K562 (cell line): ENCODE measurements at regions not wholly inside any gene's neighbourhood (a gene's known extent, or its start where the extent isn't known, plus 50 kb on each side); places are given as distances from the start of the nearest gene placed in this dataset.

ENCODE experiments used
- ATAC-seq: fragments of 200-7000 bp; cut with Tn5 transposase; 3 replicates; pipeline ENCODE4 v1.9.1; 2020; ENCODE audit warnings: moderate library complexity
- BruUV-seq: library from RNA; stranded (reverse); fragments of 400-500 nt; replicated peaks from 2 replicates; lab custom pipeline; 2021; lab: Mats Ljungman, UMichigan
- CTCF ChIA-PET: fragments of 300-600 bp; formaldehyde crosslinking; extraction: SDS; loops from one replicate; lab custom pipeline; 2021; ENCODE audit warnings: low intra/inter-chr PET ratio; lab: Yijun Ruan, JAX
- POLR2A ChIA-PET: fragments of 300-600, 350-650 bp; sonication (Branson Sonifier 250); formaldehyde crosslinking; extraction: SDS; loops from one replicate; lab custom pipeline; 2021; ENCODE audit warnings: antibody characterized with exemption, inconsistent platforms; lab: Yijun Ruan, JAX
- DNase-seq, 4 experiments: peaks; one replicate each; pipeline versions ENCODE4 v3.0.0 to v3.0.0-alpha.2; 2011 to 2018; ENCODE audit warnings: low spot score in 3 of 4, mixed read lengths in 3 of 4; ENCODE audit errors: extremely low read depth in 1 of 4
- FAIRE-seq: peaks from 2 replicates; lab custom pipeline; 2011; peaks lifted over from hg19 to GRCh38; lab: Jason Lieb, UNC
- H2AFZ ChIP-seq: 2 replicates; pipeline ENCODE4 v1.6.0; 2011; ENCODE audit warnings: low read depth, low read length, control low read depth, inconsistent platforms
- H3K27ac ChIP-seq: fragments of 200-600 bp; 3 replicates; pipeline ENCODE4 v1.8.0; 2011; ENCODE audit warnings: low read depth, mild to moderate bottlenecking, control low read depth, inconsistent platforms, low read length, moderate library complexity, mixed read lengths; ENCODE audit errors: extremely low read depth
- H3K27me3 ChIP-seq, 2 experiments: fragments of 300-600 bp in 1 of 2; 2 replicates in 1 of 2; 3 replicates in 1 of 2; pipeline versions ENCODE4 v1.6.0 to v1.8.0; 2011; ENCODE audit warnings: inconsistent platforms in 2 of 2, low read length in 2 of 2, mild to moderate bottlenecking in 1 of 2, mixed read lengths in 1 of 2, moderate library complexity in 1 of 2; ENCODE audit not compliant: control insufficient read depth in 2 of 2, insufficient read depth in 2 of 2
- H3K36me3 ChIP-seq: fragments of 300-600 bp; 3 replicates; pipeline ENCODE4 v1.8.0; 2011; ENCODE audit warnings: mild to moderate bottlenecking, low read length, inconsistent platforms; ENCODE audit not compliant: control insufficient read depth, insufficient read depth
- H3K4me1 ChIP-seq, 2 experiments: fragments of 200-600 bp in 1 of 2; replicated peaks in 1 of 2; 2 replicates in 1 of 2; 3 replicates in 1 of 2; pipeline versions ENCODE4 v1.5.1 to v1.8.0; 2011; ENCODE audit warnings: inconsistent platforms in 2 of 2, low read length in 2 of 2, mild to moderate bottlenecking in 1 of 2, mixed read lengths in 1 of 2, moderate library complexity in 1 of 2; ENCODE audit not compliant: control insufficient read depth in 2 of 2, insufficient read depth in 2 of 2
- H3K4me2 ChIP-seq: 2 replicates; pipeline ENCODE4 v1.6.1; 2011; ENCODE audit warnings: low read length, control low read depth, inconsistent platforms, mixed read lengths; ENCODE audit not compliant: insufficient read depth
- H3K4me3 ChIP-seq: fragments of 200-600 bp; sonication (generic), shearing (Covaris generic); 2 replicates; pipeline ENCODE4 v1.5.1; 2016; ENCODE audit warnings: control low read depth, inconsistent platforms
- H3K79me2 ChIP-seq: fragments of 200-600 bp; 3 replicates; pipeline ENCODE4 v1.8.0; 2011; ENCODE audit warnings: low read length, inconsistent platforms; ENCODE audit not compliant: control insufficient read depth, insufficient read depth
- H3K9ac ChIP-seq, 2 experiments: 2 replicates each; pipeline versions ENCODE4 v1.6.0 to v1.6.1; 2011; ENCODE audit warnings: low read depth in 2 of 2, low read length in 2 of 2, control low read depth in 1 of 2, inconsistent platforms in 1 of 2, mild to moderate bottlenecking in 1 of 2, mixed read lengths in 1 of 2; ENCODE audit not compliant: insufficient read depth in 1 of 2
- H3K9me1 ChIP-seq: one replicate; pipeline ENCODE4 v1.6.0; 2011; ENCODE audit warnings: inconsistent platforms, mild to moderate bottlenecking, low read length, moderate library complexity; ENCODE audit not compliant: control insufficient read depth, insufficient read depth
- H3K9me3 ChIP-seq: replicated peaks from 2 replicates; pipeline ENCODE4 v1.5.1; 2011; ENCODE audit warnings: low read depth, low read length, inconsistent platforms; ENCODE audit not compliant: control insufficient read depth, insufficient read depth
- H4K20me1 ChIP-seq: replicated peaks from 2 replicates; pipeline ENCODE4 v1.6.1; 2011; ENCODE audit warnings: low read length, inconsistent platforms, mixed read lengths; ENCODE audit not compliant: control insufficient read depth, insufficient read depth
- ARID3B ChIP-seq: fragments of 250-450 bp; sonication (Bioruptor Pico); IDR thresholded peaks from 2 replicates; pipeline ENCODE4 v1.4.0; 2020; ENCODE audit warnings: borderline replicate concordance
- BDP1 ChIP-seq: IDR thresholded peaks from 3 replicates; pipeline ENCODE4 v1.6.1; 2011; ENCODE audit not compliant: insufficient read length, insufficient read depth
- CBX2 ChIP-seq: fragments of 200-600 bp; sonication (generic); IDR thresholded peaks from one replicate; pipeline ENCODE4 v1.6.1; 2012; ENCODE audit warnings: mild to moderate bottlenecking, low read length, inconsistent platforms; ENCODE audit not compliant: insufficient read depth, poor library complexity, severe bottlenecking
- FOXM1 ChIP-seq, 2 experiments: fragments of 450-650 bp in 1 of 2; sonication (generic) in 1 of 2; formaldehyde crosslinking in 1 of 2; IDR thresholded peaks; 2 replicates each; pipeline versions ENCODE4 v1.6.1 to v1.9.0; 2017 to 2022; ENCODE audit warnings: low read depth in 2 of 2, mild to moderate bottlenecking in 2 of 2, missing genetic modification reagents in 1 of 2, moderate library complexity in 1 of 2
- HDAC3 ChIP-seq: fragments of 450-650 bp; IDR thresholded peaks from 2 replicates; pipeline ENCODE4 v1.6.1; 2018; ENCODE audit warnings: borderline replicate concordance, mild to moderate bottlenecking, moderate library complexity; ENCODE audit not compliant: partially characterized antibody
- POLR3G ChIP-seq: IDR thresholded peaks from 2 replicates; pipeline ENCODE4 v1.6.1; 2011; ENCODE audit not compliant: insufficient read length, insufficient replicate concordance; ENCODE audit errors: extremely low read depth
- RERE ChIP-seq: sonication (generic); formaldehyde crosslinking; IDR thresholded peaks from 2 replicates; pipeline ENCODE4 v1.8.0; 2023; ENCODE audit warnings: missing genetic modification reagents, mild to moderate bottlenecking, borderline replicate concordance
- TCF3 ChIP-seq: sonication (generic); formaldehyde crosslinking; IDR thresholded peaks from 2 replicates; pipeline ENCODE4 v1.4.0; 2020; ENCODE audit warnings: mild to moderate bottlenecking, missing genetic modification reagents
- ZNF444 ChIP-seq: fragments of 250-450 bp; sonication (Bioruptor Pico); IDR thresholded peaks from 2 replicates; pipeline ENCODE4 v1.4.0; 2020; ENCODE audit warnings: mild to moderate bottlenecking, moderate library complexity
- ZNF717 ChIP-seq: fragments of 250-450 bp; sonication (Bioruptor Pico); IDR thresholded peaks from 2 replicates; pipeline ENCODE4 v1.5.0; 2021
- ZNF766 ChIP-seq: fragments of 200-800 bp; sonication (Bioruptor generic); conservative IDR thresholded peaks from 2 replicates; pipeline ENCODE4 v1.6.1; 2016; ENCODE audit warnings: missing genetic modification characterization, missing compliant biosample characterization
- WGBS: fragments of 100-300 bp; shearing (Covaris generic); methylation state at CpG from one replicate; pipeline ENCODE4 v1.1.6; 2016; ENCODE audit warnings: low coverage, mixed read lengths; ENCODE audit not compliant: insufficient coverage; ENCODE audit errors: missing lambda C conversion rate; 5-methylcytosine and 5-hydroxymethylcytosine counted together
- in situ Hi-C: fragments of 300-500 bp; cut with MboI; formaldehyde crosslinking; loops from 4 replicates; pipeline ENCODE4 v1.15.0; 2018; ENCODE audit warnings: inconsistent platforms, mixed read lengths
- intact Hi-C: fragments of 100-400 bp; cut with micrococcal nuclease; formaldehyde crosslinking; loops from 2 replicates; pipeline ENCODE4 v1.14.2; 2022
- TF ChIP-seq, protein P1 (sequence below), 2 experiments: fragments of 450-650 bp in 1 of 2; sonication (generic) in 1 of 2; formaldehyde crosslinking in 1 of 2; IDR thresholded peaks in 1 of 2; conservative IDR thresholded peaks in 1 of 2; 2 replicates each; pipeline versions ENCODE4 v1.6.1 to v1.8.1; 2016 to 2023; ENCODE audit warnings: mild to moderate bottlenecking in 2 of 2, moderate library complexity in 2 of 2, inconsistent platforms in 1 of 2, missing genetic modification reagents in 1 of 2

DNA sequence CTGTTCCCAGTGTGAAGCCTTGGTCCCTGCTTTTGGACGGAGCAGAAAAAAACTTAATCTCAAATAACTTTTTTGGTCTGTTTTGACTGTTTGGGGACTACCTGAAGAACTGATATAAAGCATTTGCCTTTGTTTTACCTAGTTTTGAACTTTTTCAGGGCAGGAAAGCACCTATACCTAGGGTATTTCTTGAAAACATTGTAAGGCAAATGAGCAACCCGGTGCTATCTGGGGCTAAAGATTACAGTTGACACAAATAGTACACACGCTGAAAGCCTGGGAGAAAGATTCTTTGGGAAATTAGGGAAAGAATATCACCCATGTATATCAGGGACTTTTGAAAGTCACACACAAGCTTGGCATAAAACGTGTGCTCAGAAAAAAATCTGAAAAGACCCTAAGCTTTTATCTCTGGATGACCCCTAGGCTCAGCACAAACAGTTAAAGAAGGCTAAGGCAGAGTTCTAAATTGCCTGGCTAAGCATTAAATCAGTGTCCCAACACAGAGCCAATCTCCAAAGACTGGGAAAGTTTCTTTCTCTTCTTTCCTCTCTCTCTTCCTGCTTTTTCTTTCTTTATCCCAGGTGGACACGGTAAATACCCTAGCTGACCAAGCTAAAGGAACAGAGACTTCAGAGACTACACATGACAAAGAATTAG is 389.8 kb downstream of the SH2D4B start:
- in situ Hi-C loops: loop anchor here (10.0 kb wide), 1 partner anchor 233 kb away; no protein-coding TSS in a partner anchor
- WGBS: 3% methylated on average over 5 of the region's 5 CpGs
- Histone ChIP-seq H3K79me2 (no peaks in the 10 kb centered on the region), H3K4me3 (no peak overlapping the region), H3K9ac (no peak overlapping the region), H3K27ac (no peak overlapping the region), H3K27me3 (no peaks in the 10 kb centered on the region), H3K4me2 (no peak overlapping the region), H3K9me1 (no peaks in the 10 kb centered on the region), H3K9me3 (no peaks in the 10 kb centered on the region), H3K4me1 (no peaks in the 10 kb centered on the region), H4K20me1 (no peaks in the 10 kb centered on the region), H3K36me3 (no peaks in the 10 kb centered on the region), H2AFZ (no peak overlapping the region)
- DNase-seq (no peak), FAIRE-seq (no peak), ATAC-seq (no peak)
- ChIA-PET POLR2A (no interaction called here), CTCF (no interaction called here)
- no TSS peak for BruUV-seq
- intact Hi-C loops: no loop called here
- TF ChIP-seq TCF3 (CRISPR knock-in tag) (no peak), ZNF717 (CRISPR knock-in tag) (no peak), FOXM1 (IDR thresholded peaks at IDR 0.05; ENCODE audit: low read depth) (no peak), FOXM1 (CRISPR knock-in tag; IDR thresholded peaks at IDR 0.05; ENCODE audit: low read depth) (no peak), POLR3G (no peak), HDAC3 (no peak), ZNF766 (CRISPR knock-in tag) (no peak), RERE (CRISPR knock-in tag) (no peak), ARID3B (no peak), BDP1 (no peak), CBX2 (no peak), ZNF444 (CRISPR knock-in tag) (no peak)
- TF ChIP-seq, protein P1, sequence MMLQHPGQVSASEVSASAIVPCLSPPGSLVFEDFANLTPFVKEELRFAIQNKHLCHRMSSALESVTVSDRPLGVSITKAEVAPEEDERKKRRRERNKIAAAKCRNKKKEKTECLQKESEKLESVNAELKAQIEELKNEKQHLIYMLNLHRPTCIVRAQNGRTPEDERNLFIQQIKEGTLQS (IDR thresholded peaks at IDR 0.05): no peak
- TF ChIP-seq, protein P1 (CRISPR knock-in tag; conservative IDR thresholded peaks at IDR 0.05): no peak
